ENCODE measurements at regions not wholly inside any gene's neighbourhood (a gene's known extent, or its start where the extent isn't known, plus 50 kb on each side); places are given as distances from the start of the nearest gene placed in this dataset.

DNA sequence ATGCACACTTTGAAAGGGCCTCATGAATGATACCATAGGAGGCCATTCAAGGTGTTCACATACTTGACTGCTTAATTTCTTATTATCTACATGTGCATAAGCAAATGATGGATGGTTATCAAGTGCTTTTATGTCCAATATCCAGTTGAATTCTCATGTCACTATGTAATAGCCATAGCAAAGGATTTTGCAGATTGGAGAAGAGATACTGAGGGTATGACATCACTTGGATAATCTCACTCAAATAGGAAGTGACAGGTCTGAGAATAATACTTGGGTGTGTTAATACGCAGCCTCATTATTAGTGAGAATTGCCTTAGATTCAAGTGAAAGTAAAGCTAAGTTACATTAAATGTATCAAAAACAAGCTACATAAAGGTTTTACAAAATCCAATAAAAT, 1208.6 kb downstream of the CDH11 start:
- DNase-seq (ENCODE audit: low read depth, low spot score): no peak
- no peaks in the 10 kb centered on the region for H3K4me1 ChIP-seq (ENCODE audit: control insufficient read depth, insufficient read depth, low read length)
- H3K27me3 ChIP-seq (ENCODE audit: control insufficient read depth, insufficient read depth, low read length): no peaks in the 10 kb centered on the region
- no peaks in the 10 kb centered on the region for H3K36me3 ChIP-seq (ENCODE audit: control insufficient read depth, insufficient read depth, low read length)
- H3K4me3 ChIP-seq (ENCODE audit: low read length): no peak overlapping the region
- H3K27ac ChIP-seq (ENCODE audit: low read length): no peak overlapping the region
- no peaks in the 10 kb centered on the region for H3K9me3 ChIP-seq (ENCODE audit: control insufficient read depth, insufficient read depth, low read length)
- no CpG with 5 or more reads among the region's 1 CpG for WGBS (ENCODE audit: insufficient coverage, insufficient read length)

DNA sequence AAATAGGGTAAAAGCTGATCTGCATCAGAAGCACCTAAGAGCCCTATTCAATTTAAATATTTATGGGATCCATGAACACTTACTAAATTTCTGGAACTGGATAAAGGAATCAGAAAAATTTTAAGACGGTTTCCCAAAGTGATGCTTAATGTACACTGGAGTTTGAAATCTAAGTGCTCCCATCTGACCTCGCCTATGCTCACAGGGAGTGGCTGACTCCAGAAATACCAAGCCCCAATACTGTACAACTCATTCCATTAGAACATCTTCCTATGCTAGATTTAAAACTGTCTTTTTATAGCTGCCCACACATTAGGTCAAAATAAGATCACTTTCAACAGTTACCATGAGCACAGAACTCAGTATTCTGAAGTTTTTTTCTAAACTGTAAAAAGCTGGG, 1214.6 kb downstream of the CDH11 start:
- Histone ChIP-seq H3K4me1 (ENCODE audit: control insufficient read depth, insufficient read depth, low read length) (no peaks in the 10 kb centered on the region), H3K4me3 (ENCODE audit: low read length) (no peak overlapping the region), H3K27me3 (ENCODE audit: control insufficient read depth, insufficient read depth, low read length) (no peaks in the 10 kb centered on the region), H3K27ac (ENCODE audit: low read length) (no peak overlapping the region), H3K9me3 (ENCODE audit: control insufficient read depth, insufficient read depth, low read length) (no peaks in the 10 kb centered on the region), H3K36me3 (ENCODE audit: control insufficient read depth, insufficient read depth, low read length) (no peaks in the 10 kb centered on the region)
- WGBS (ENCODE audit: insufficient coverage, insufficient read length): no CpG with 5 or more reads among the region's 2 CpGs
- DNase-seq (ENCODE audit: low read depth, low spot score): no peak

DNA sequence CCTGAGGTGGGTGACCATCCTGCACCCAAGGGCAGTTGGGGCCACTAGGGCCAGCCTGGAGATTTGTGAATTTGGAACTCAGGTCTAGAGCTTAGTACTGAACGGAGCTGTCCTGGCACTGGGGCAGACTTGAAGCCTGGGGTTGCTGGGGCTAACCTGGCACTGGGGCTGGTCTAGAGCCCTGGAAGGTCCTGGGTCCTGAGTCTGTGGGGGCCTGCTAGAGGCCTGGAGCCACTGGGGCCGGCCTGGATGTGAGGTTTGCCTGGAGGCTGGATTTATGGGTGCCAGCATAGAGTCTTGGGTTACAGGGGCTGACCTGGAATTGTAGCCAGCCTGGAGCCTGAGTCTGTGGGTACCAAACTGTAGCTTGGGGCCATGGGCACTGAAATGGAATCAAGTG, 1216.9 kb downstream of the CDH11 start:
- DNase-seq (ENCODE audit: low read depth, low spot score): no peak
- no peak overlapping the region for H3K27ac ChIP-seq (ENCODE audit: low read length)
- WGBS (ENCODE audit: insufficient coverage, insufficient read length): no CpG with 5 or more reads among the region's 2 CpGs
- H3K9me3 ChIP-seq (ENCODE audit: control insufficient read depth, insufficient read depth, low read length): no peaks in the 10 kb centered on the region
- no peaks in the 10 kb centered on the region for H3K4me1 ChIP-seq (ENCODE audit: control insufficient read depth, insufficient read depth, low read length)
- H3K36me3 ChIP-seq (ENCODE audit: control insufficient read depth, insufficient read depth, low read length): no peaks in the 10 kb centered on the region
- no peaks in the 10 kb centered on the region for H3K27me3 ChIP-seq (ENCODE audit: control insufficient read depth, insufficient read depth, low read length)
- H3K4me3 ChIP-seq (ENCODE audit: low read length): no peak overlapping the region

DNA sequence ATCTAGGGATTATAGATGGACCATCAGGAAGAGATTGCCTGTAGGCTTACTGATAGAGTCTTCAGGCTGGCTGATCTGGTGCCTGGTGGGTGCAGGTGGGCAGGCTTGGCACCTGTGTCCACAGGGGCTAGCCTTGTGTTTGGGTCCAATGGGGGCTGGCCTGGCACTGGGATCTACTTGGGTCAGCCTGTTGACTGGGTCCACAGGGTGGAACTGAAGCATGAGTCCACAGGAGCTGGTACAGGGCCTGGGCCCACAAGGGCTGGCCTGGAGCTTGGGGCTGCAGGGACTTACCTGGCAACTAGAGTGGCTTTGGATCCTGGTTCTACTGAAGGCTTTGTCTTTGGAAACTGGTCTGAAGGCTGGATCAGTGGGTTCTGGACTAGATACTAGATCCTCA, 1217.7 kb downstream of the CDH11 start:
- DNase-seq (ENCODE audit: low read depth, low spot score): no peak
- no peaks in the 10 kb centered on the region for H3K36me3 ChIP-seq (ENCODE audit: control insufficient read depth, insufficient read depth, low read length)

DNA sequence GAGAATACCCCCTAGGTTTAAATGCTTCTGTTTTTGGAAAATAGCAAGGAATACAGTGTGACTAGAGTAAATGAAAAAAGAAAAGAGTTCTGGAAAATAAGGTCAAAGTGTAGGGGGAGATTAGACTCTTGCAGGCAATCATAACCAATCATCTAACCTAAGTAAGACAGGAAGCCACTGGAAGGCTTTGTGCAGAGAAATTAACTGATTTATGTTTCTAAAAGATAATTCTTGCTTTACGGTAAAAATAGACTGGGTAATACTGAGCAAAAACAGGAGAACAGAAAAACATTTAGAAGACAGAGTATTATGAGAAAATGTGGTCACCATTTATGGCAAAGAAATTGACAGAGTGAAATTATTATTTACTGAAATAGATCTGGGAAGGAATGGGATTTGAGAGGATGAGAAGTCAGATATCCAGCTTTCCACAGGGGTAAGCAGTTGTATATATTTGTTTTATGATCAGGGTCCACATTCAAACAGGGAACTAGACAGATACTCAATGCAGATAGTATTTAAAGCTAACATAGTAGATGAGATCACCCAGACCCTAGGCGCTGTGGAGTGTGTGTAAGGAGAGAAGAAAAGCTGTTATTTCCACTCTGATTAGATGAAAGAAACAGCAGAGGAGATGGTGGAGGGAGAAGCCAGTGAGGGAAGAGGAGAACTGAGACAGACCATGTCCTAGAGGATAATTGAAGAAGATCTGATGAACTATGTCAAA, 1225.3 kb downstream of the CDH11 start:
- no CpG with 5 or more reads among the region's 2 CpGs for WGBS (ENCODE audit: insufficient coverage, insufficient read length)
- Histone ChIP-seq H3K36me3 (ENCODE audit: control insufficient read depth, insufficient read depth, low read length) (no peaks in the 10 kb centered on the region), H3K4me3 (ENCODE audit: low read length) (no peak overlapping the region), H3K9me3 (ENCODE audit: control insufficient read depth, insufficient read depth, low read length) (no peaks in the 10 kb centered on the region), H3K27ac (ENCODE audit: low read length) (no peak overlapping the region), H3K4me1 (ENCODE audit: control insufficient read depth, insufficient read depth, low read length) (no peaks in the 10 kb centered on the region), H3K27me3 (ENCODE audit: control insufficient read depth, insufficient read depth, low read length) (no peaks in the 10 kb centered on the region)
- no peak for DNase-seq (ENCODE audit: low read depth, low spot score)

More for the DNA sequence above, 1217.7 kb downstream of the CDH11 start:
- H3K27ac ChIP-seq (ENCODE audit: low read length): no peak overlapping the region
- H3K9me3 ChIP-seq (ENCODE audit: control insufficient read depth, insufficient read depth, low read length): no peaks in the 10 kb centered on the region
- no peaks in the 10 kb centered on the region for H3K4me1 ChIP-seq (ENCODE audit: control insufficient read depth, insufficient read depth, low read length)
- H3K27me3 ChIP-seq (ENCODE audit: control insufficient read depth, insufficient read depth, low read length): no peaks in the 10 kb centered on the region
- no peak overlapping the region for H3K4me3 ChIP-seq (ENCODE audit: low read length)

DNA sequence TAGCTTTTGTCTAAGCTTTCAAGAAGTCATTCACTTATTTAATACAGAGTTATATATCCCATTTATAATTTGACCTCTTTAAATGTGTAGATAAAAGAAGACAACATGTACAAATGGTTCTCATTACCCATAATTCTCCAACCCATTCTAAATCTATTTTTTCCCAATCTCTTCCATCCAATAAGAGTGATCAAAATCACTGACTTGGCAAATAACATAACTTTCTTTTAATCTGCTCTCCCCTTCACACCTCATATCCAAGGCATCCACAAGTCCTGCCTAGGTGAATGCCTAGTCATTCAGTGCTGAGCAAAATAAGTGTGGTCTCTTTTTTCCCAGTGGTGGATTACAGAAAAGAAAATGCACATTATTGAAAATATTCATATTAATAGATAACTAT, 1231.1 kb downstream of the CDH11 start:
- H3K27ac ChIP-seq (ENCODE audit: low read length): no peak overlapping the region
- no peaks in the 10 kb centered on the region for H3K36me3 ChIP-seq (ENCODE audit: control insufficient read depth, insufficient read depth, low read length)
- DNase-seq (ENCODE audit: low read depth, low spot score): no peak
- no peaks in the 10 kb centered on the region for H3K9me3 ChIP-seq (ENCODE audit: control insufficient read depth, insufficient read depth, low read length)
- H3K27me3 ChIP-seq (ENCODE audit: control insufficient read depth, insufficient read depth, low read length): no peaks in the 10 kb centered on the region
- H3K4me3 ChIP-seq (ENCODE audit: low read length): no peak overlapping the region
- H3K4me1 ChIP-seq (ENCODE audit: control insufficient read depth, insufficient read depth, low read length): no peaks in the 10 kb centered on the region

DNA sequence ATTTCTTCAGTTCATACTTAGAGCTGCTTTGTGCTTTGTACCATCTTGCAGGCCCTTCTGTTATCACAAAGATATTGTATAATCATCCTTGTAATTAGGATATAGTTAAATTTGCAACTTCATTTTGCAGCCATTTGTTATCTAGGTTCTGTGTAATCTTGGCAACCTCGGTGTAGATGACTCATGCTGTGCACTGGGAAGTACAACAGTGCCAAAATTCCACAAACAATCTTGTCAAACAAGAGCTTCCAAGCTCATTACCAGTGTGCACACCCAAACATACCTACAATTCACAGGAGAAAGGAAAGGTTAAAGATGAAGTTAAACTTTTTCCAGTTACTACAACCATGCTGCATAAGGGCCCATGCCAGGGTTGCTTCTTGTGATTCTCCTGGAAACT, 1231.8 kb downstream of the CDH11 start:
- Histone ChIP-seq H3K4me1 (ENCODE audit: control insufficient read depth, insufficient read depth, low read length) (no peaks in the 10 kb centered on the region), H3K9me3 (ENCODE audit: control insufficient read depth, insufficient read depth, low read length) (no peaks in the 10 kb centered on the region), H3K4me3 (ENCODE audit: low read length) (no peak overlapping the region), H3K36me3 (ENCODE audit: control insufficient read depth, insufficient read depth, low read length) (no peaks in the 10 kb centered on the region), H3K27me3 (ENCODE audit: control insufficient read depth, insufficient read depth, low read length) (no peaks in the 10 kb centered on the region), H3K27ac (ENCODE audit: low read length) (no peak overlapping the region)
- no peak for DNase-seq (ENCODE audit: low read depth, low spot score)
- no CpG with 5 or more reads among the region's 1 CpG for WGBS (ENCODE audit: insufficient coverage, insufficient read length)

DNA sequence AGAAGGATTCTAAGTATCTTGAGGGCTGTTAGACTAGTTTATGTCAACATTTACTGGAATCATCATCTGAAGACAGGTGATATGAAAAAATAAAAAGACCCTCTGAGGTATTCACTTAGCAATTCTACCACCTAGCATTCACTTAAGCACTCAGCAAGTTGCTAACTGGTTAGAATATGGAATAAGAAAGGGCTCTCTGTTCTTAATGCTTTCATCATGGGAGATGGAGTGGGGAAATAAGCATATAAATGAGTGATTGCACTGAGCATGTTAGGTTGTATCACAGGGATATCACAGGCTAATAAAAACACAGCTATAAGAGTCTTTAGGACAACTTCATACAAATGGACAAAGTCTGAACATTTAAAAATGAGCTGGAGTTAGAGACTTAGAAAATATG, 1238.8 kb downstream of the CDH11 start:
- no peak overlapping the region for H3K27ac ChIP-seq (ENCODE audit: low read length)
- H3K36me3 ChIP-seq (ENCODE audit: control insufficient read depth, insufficient read depth, low read length): no peaks in the 10 kb centered on the region
- H3K9me3 ChIP-seq (ENCODE audit: control insufficient read depth, insufficient read depth, low read length): no peaks in the 10 kb centered on the region
- H3K4me1 ChIP-seq (ENCODE audit: control insufficient read depth, insufficient read depth, low read length): peaks cover 3% of the 10 kb centered on the region; the same call in 1 of the 2 replicates
- no peak overlapping the region for H3K4me3 ChIP-seq (ENCODE audit: low read length)
- H3K27me3 ChIP-seq (ENCODE audit: control insufficient read depth, insufficient read depth, low read length): no peaks in the 10 kb centered on the region
- no peak for DNase-seq (ENCODE audit: low read depth, low spot score)

DNA sequence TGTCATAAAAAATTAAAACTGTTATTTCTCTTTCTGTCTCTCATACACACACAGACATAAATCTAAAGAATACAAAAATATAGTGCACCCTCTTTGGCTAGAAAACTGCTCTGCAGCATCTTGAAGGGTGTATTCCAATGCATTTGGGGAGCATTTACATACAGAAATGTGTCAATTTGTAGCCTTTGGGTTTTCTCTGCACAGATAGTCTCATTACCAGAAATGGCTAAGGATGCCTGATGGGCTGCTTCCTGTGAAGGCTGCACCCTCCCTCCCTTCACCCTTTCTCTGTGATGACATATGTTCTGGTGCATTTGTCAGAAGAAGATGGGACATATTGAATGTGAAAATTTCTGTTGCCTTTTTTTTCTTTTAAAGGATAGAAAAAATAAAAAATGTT, 1239.3 kb downstream of the CDH11 start:
- Histone ChIP-seq H3K4me3 (ENCODE audit: low read length) (no peak overlapping the region), H3K9me3 (ENCODE audit: control insufficient read depth, insufficient read depth, low read length) (no peaks in the 10 kb centered on the region), H3K36me3 (ENCODE audit: control insufficient read depth, insufficient read depth, low read length) (no peaks in the 10 kb centered on the region), H3K4me1 (ENCODE audit: control insufficient read depth, insufficient read depth, low read length) (peaks cover 3% of the 10 kb centered on the region; the same call in 1 of the 2 replicates), H3K27ac (ENCODE audit: low read length) (no peak overlapping the region), H3K27me3 (ENCODE audit: control insufficient read depth, insufficient read depth, low read length) (no peaks in the 10 kb centered on the region)
- no peak for DNase-seq (ENCODE audit: low read depth, low spot score)

DNA sequence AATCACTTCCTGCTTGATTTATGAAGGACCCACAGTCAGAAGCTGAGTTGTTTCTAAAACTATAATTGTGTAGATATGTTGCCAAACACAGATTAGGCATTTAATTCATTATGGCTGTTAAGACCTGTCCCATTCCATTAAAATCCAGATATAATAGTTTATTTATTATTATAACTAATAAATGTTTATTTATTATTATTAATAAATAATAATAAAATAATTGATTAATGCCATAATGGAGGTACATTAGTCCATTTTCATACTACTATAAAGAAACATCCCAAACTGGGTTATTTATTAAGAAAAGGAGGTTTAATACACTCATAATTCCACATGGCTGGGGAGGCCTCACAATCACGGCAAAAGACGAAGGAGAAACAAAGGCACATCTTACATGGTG, 1240.9 kb downstream of the CDH11 start:
- H3K4me3 ChIP-seq (ENCODE audit: low read length): no peak overlapping the region
- DNase-seq (ENCODE audit: low read depth, low spot score): no peak
- peaks cover 3% of the 10 kb centered on the region; the same call in 1 of the 2 replicates for H3K4me1 ChIP-seq (ENCODE audit: control insufficient read depth, insufficient read depth, low read length)
- no peaks in the 10 kb centered on the region for H3K9me3 ChIP-seq (ENCODE audit: control insufficient read depth, insufficient read depth, low read length)
- H3K27ac ChIP-seq (ENCODE audit: low read length): no peak overlapping the region
- WGBS (ENCODE audit: insufficient coverage, insufficient read length): no CpG with 5 or more reads among the region's 2 CpGs
- no peaks in the 10 kb centered on the region for H3K36me3 ChIP-seq (ENCODE audit: control insufficient read depth, insufficient read depth, low read length)
- no peaks in the 10 kb centered on the region for H3K27me3 ChIP-seq (ENCODE audit: control insufficient read depth, insufficient read depth, low read length)

DNA sequence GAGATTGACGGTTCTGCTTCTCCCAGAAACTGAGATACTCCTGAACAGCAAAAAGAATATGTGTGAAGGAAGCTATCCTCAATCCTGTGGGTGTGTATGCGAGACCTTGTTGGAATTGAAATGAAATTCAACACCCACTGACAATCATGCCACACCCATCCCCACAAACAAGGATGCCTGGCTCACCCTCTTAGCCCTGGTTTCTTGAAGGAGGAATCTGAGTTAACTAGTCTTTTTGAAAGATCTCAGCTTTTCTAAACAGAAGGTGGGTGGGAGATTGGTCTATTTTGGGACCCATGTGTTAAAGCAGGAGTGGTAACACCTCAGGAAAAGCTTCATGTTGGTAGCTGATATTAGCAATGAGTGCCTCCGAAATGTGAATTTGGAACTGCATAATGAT, 1244.5 kb downstream of the CDH11 start:
- no CpG with 5 or more reads among the region's 3 CpGs for WGBS (ENCODE audit: insufficient coverage, insufficient read length)
- H3K27me3 ChIP-seq (ENCODE audit: control insufficient read depth, insufficient read depth, low read length): no peaks in the 10 kb centered on the region
- no peak overlapping the region for H3K4me3 ChIP-seq (ENCODE audit: low read length)
- H3K36me3 ChIP-seq (ENCODE audit: control insufficient read depth, insufficient read depth, low read length): no peaks in the 10 kb centered on the region
- no peak overlapping the region for H3K27ac ChIP-seq (ENCODE audit: low read length)
- no peak for DNase-seq (ENCODE audit: low read depth, low spot score)
- peaks cover 2% of the 10 kb centered on the region; the same call in 1 of the 2 replicates for H3K4me1 ChIP-seq (ENCODE audit: control insufficient read depth, insufficient read depth, low read length)
- no peaks in the 10 kb centered on the region for H3K9me3 ChIP-seq (ENCODE audit: control insufficient read depth, insufficient read depth, low read length)
